ACHN (cell line): ENCODE measurements at regions not wholly inside any gene's neighbourhood (a gene's known extent, or its start where the extent isn't known, plus 50 kb on each side); places are given as distances from the start of the nearest gene placed in this dataset.

Source experiments
- DNase-seq: peaks from one replicate; pipeline ENCODE4 v3.0.0-alpha.2; 2015
- in situ Hi-C: cut with HindIII; loops from 2 replicates; pipeline ENCODE4 v1.10.0; 2017; ENCODE audit warnings: low sequenced_read_pairs, low pct_ligation_motif_present, low pct_unique_long_range_greater_than_20kb

- no peak for DNase-seq
- in situ Hi-C loops: no loop called here
Observed at GRCh38 chr4:103787057-103787456, 67.3 kb upstream of the TACR3 start.

GRCh38 chr4:103786593-103786992, 66.8 kb upstream of the TACR3 start:
- in situ Hi-C loops: no loop called here
- DNase-seq: no peak

GRCh38 chr4:103786014-103786413, 66.2 kb upstream of the TACR3 start:
- in situ Hi-C loops: no loop called here
- DNase-seq: peak; percentile 45

GRCh38 chr4:103778221-103778620, 58.4 kb upstream of the TACR3 start:
- in situ Hi-C loops: no loop called here

GRCh38 chr4:103774326-103774825, 54.6 kb upstream of the TACR3 start:
- DNase-seq: no peak
- in situ Hi-C loops: no loop called here

More at GRCh38 chr4:103778221-103778620, 58.4 kb upstream of the TACR3 start:
- DNase-seq: no peak

GRCh38 chr4:103773691-103774231, 54.0 kb upstream of the TACR3 start:
- DNase-seq: no peak
- in situ Hi-C loops: no loop called here
